ENCODE measurements at regions not wholly inside any gene's neighbourhood (a gene's known extent, or its start where the extent isn't known, plus 50 kb on each side); places are given as distances from the start of the nearest gene placed in this dataset.

DNA sequence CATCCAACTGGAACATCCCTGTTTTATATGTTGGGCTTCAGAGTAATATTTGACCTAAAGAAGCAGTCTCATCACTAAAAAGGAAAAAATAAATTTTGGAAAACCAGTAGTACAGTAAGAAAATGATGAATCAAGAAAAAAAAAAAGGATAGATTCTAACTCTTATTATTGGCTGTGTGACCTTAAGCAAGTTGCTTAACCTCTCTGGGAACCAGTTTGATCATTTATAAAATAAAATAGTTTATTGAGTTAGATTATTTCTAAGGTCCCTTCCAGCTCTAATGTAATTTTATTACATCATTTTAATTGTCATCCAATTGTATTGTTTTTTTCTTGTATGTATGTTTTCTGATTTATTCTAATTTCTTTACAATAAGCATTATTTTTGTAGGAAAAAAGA lies 127.0 kb downstream of the PRELID2 start:
- no peak for DNase-seq

DNA sequence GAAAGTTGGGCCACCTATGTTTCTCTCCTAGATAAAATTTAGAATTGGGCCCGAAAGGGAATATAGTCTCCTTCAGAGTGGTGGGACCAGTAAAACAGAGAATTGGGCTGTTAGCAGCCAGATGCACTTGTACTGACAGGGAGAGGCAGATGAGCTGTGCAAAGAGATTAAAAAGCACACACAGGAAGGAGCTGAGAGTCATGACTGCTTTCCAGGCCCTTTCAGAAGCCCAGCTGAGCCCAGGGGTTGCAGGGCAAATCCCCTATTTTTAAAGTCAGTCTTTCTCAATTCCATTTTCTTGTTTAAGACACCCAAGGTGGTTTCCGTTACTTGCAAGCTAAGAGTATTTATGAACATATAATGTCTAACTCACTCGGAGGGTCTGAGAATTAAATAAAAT lies 130.4 kb downstream of the PRELID2 start:
- DNase-seq, result no peak

DNA sequence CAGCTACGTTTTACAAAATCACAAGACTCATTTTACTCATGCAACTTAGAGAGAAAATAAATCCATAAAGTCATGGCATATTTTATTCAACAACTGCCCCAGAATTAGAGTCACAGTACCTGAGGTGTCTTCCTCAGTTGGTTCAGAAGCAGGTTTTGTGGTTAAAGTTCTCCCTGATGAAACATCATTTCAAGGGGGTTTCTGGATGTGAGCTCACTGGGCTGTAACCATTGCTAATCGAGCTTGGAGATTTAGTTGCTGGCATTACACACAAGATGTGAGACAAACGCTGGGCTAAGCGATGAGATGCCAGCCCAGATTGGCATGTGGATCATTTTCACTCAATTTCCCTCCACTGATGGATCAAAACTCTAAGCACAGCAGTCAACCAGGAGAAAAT lies 131.3 kb downstream of the PRELID2 start:
- no peak for DNase-seq

DNA sequence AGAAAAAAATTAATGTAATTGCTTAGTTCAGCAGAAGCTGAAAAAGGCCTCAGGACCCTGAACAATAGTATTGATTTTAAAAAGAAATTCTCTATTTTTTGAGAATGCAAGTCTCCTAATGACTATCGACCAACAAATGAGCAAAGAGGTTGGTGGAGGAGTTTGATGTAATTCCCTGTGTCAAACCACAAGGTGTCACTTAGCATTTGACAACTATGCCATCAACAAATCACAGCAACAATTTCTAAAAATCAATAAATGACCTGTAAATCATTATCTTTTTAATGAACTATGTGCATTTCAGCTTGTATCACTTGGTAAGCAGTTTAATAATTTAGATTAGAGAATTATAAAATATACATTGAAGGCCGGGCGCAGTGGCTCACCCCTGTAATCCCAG lies 133.7 kb downstream of the PRELID2 start:
- DNase-seq, result no peak

DNA sequence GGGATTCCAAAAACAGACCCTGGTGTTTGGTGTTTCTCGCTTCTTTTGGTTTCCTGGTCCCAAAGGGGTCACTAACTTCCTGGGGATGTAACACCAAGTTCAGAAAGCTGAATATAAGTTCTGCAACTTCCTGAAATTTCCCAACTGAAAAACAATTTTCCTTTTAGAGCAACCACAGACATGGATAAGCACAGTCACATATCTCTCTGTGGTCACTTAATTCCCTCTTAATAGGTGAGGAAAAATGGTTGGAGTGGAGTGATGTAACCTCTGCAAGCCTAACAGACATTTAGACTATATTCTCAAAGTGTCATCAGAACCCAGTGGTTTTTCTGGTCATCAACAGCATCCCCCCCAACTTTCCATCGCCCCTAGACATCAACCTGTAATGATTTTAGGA lies 135.3 kb downstream of the PRELID2 start:
- DNase-seq, result no peak

DNA sequence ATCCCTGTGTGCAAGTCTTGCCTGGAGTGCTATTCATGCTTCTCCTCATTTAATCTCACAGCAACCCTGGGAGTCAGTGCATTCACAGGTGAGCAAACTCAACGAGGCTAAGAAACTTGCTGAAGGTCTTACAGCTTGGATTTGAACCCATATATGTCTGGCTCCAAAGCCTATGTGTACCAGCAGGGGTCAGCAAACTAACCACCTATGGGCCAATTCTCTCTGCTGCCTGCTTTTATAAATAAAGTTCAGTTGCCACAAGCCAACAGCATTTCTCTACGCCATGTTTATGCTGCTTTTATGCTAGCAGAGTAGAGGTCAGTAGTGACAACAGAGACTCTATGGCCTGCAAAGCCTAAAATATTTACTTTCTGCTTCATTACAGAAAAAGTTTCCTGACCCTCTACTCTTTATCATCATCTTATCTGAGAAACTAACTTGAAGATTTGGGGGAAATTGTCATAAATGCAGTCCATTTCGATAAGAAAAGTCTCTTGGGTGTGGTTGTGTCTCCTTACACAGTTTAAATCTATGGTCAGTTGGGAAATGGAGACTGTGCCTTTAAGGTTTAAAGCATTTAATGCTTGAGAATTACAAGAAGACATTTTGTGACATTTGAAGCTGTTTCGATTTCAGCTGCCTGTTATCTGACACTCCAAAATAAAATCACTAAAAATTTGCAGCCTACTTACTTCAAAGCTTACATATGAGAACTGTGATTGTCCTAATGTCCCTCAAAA lies 137.7 kb downstream of the PRELID2 start:
- DNase-seq, result no peak

DNA sequence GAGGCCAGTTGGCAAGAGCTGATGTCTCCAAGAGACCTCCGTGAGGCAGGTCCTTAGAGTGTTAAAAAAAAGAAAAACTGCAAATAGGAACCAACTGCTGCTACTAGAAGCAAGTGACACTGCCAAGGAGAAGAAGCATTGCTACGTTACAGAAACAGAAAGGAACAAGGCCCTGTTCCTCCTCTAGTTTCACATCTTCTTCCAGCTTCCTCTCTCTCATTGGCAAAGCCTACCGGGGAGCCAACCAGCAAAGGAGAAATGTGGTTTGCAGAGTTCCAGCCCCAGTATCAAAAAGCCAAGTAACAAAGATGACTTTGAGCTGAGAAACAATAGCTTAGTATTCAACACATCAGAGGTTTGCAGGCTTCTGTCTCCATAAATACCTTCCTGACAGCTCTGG lies 145.9 kb downstream of the PRELID2 start:
- DNase-seq, result no peak

DNA sequence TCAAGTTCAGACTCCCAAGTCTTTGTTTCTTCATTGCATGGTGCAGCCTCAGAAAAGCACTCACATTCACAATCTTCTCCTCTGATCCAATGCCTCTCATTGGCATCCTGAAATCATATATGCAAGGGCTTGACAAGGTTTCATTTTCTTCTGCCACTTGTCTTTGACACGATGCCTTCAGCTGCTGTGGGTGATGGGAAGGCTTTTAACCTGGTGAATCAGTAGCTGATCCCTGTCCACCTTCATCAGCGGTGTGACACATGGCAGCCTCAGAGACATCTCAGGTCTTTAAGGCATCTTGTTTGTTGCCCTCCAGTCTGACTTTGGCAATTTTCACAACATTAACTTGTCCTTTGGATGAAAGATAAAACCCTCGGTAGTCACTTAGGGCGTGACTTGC lies 147.2 kb downstream of the PRELID2 start:
- DNase-seq, result no peak

DNA sequence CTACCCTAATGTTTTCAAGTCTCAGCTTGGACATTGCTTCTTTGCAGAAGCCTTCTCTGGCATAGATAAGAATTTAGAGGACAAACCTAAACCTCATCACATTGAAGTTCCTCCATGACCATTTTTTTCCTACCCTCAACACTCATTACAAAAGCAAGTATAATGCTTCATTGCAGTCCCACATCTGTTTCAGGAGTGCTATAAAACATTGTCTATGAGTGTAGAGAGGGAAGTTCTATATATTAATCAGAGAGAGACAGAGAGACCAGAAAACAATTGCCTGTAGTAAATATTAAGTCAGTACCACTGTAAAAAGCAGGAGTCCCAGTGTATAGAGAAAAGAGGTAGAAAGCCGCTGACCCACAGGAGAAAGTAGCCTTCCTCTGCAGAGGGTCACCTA lies 149.7 kb downstream of the PRELID2 start:
- DNase-seq, result no peak

DNA sequence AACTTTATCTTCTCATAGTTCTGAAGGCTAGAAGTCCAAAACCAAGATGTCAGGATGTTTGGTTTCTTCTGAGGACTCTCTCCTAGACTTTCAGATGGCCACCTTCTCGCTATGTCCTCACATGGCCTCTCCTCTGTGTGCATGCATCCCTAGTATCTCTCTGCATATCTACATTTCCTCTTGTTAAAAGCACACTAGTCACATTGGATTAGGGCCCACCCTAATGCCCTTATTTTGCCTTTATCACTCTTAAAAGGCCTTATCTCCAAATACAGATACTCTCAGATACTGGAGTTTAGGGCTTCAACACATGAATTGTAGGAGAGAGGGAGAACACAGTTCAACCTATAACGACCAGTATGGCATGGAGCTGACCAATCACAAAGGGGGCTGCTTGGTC lies 151.7 kb downstream of the PRELID2 start:
- DNase-seq, result no peak

DNA sequence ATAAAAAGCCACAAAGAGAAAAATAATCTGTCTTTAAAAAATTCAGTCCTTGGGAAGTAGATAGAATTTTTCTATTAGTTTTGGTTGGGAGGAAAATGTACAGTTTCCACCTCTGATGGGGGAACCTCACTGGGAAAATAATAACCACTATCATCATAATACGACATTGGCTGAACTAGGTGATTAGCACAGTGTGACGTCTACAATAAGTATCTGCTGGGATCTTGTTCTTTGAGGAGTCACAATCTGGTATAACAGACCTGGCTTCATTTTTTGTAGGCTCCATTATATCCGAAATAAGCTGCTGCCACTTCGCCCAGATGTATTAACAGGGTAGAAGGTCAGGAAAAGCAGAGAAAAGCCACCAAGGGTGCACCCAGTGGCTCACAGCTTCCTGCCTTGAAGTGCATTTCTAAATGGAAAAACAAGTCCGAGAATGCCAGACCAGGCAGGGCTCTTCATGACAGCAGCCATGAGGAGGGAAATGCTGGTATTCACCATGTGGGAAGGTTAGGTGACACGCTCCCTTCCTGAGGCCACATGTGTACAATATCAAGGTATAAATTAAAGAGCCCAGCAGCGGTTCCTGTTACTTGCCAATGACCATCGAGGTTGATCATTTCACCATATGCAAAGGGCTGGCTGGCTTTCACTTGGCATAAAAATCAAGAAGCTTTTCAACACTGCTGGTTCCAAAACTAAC lies 152.8 kb downstream of the PRELID2 start:
- no peak for DNase-seq

DNA sequence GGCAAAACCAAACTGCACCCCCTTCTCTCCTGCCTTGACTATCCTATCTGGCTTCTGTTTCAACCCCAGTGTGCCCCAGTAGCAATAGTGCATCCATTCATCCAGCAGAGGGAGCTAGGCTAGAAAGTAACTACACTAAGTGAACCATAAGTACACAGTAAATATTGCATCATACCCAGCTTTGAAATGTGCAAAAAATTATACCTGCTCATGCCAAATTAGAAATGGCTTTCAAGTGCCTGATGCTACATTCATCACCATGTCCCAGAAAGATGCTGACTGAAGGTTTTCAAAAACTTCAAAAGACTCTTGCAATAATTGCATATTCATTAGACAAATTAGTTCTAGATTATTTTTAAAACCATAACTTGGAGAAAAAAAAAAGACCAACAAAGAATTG lies 153.5 kb downstream of the PRELID2 start:
- no peak for DNase-seq

DNA sequence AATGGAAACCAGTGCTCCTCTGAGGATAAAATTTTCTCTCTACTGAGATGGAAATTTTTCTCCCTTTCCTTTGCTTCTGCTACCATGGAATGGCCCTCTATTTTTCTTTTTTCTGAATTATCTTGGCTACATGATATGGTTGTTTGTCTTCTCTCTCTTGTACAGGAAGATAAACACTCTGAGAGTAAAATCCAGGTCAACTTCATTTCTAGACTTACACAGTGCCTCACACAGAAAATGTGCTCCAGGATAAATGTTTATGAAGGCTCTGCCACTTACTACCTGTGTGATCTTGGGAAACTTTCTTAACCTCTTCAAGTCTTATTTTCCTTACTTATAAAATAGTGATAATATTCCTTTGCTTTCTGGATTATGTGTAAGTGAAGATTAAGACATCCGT lies 153.9 kb downstream of the PRELID2 start:
- DNase-seq, result no peak

DNA sequence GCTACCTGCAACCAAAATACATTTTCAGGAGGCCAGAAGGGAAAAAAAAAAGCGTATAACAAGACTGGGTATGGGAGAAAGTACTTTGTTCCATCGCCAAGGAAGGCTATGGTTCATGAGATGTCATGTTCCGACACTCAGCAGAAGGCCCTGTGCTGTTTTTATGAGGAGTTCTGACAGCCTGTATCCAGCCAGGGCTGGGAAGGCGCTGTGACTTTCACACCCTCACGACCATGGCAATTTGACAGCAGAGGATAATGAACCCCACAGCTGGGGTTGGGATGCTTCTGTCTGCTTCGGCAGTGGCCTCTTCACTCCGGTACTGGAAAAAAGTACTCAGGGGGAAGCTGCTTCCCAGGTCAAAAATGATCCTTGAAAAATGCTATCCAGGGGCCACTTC lies 154.4 kb downstream of the PRELID2 start:
- DNase-seq, result no peak

DNA sequence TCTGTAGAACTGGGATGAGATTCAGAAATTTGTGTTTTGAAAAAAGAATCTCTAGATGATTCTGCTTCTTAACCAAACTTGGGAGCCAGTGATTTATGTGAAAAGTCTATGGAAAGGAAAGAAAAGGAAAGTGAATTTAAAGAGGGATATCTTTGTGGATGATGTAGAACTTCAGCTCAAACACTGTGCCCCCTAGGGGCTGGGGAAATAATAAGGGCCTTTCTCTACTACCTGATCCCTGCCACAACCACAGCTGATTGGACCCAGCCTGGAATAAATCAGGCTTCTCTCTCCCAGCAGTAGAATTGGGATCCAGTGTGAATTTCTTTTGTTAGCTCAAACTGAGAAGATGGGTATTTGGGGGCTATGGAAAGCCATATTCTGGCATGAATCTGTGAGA lies 155.0 kb downstream of the PRELID2 start:
- no peak for DNase-seq

DNA sequence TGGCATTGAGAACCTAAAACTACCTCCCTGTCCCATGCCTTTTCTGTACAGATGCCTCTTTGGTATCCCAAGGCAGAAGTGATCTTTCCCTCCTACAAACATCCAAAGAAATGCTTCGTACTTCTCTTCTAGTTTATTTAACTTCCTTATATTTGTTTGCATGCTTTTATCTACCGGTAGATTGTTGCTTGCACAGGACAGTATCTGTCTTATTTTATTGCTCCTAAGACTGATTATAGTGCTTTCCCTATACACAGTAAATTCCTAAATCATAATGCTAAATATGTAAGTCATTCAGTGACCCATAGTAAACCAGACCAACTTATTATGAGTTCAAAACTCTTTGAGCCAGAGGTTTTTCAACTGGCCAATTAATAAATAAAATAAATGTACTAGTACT lies 156.9 kb downstream of the PRELID2 start:
- DNase-seq, result no peak

DNA sequence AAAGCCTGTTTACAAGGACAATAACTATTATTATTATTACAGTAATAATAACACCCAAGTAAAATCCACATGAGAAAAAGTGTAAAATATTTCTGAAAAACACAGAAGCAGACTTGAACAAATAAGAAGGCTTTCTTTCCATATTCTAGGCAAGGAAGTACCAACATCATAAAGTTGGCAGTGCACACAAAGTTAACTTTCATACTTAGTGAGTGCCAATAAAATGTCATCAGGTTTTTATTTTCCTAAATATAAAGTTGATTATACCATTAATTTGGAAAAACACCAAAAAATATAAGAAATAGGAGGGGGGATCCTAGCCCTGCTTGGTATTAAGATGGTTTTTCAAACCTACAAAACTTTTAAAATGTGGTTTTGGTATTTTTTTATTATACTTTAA lies 161.4 kb downstream of the PRELID2 start:
- no peak for DNase-seq

DNA sequence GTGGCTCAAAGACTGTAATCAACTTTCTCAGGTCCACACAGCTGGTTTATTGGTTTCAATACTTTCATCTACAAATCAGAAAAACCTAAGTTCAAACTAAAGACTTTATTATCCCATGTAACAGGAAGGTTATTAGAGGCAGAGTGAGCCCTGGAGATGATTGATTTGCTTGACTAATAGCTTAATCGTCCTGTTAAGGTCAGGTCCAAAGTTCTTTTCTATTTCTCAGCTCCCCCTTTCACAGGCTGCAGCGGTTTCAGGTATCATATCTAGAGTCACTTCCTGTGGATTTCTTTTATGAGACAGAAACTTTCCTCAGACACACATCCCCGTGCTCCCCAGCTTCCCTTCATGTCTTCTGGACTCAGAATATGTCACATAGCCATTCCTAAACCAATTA lies 166.4 kb downstream of the PRELID2 start:
- no peak for DNase-seq

DNA sequence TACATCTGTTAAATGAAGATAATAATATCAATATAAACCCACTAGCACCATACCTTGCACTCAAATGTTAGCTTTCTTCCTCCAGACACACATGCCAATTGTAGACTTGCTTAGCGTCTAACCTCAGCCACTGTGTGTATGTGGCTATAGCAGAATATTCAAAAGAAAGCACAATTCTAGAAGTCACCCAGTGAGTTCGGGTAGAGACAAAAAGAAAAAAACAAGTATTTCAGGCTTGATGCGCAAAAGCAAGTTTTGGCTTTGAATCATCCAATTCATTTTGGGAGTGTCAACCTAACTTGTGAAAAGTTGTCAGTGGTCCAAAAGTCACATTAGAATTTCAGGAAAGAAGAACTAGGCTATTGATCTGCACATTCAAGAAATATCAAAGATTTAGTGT lies 167.4 kb downstream of the PRELID2 start:
- DNase-seq, result no peak

DNA sequence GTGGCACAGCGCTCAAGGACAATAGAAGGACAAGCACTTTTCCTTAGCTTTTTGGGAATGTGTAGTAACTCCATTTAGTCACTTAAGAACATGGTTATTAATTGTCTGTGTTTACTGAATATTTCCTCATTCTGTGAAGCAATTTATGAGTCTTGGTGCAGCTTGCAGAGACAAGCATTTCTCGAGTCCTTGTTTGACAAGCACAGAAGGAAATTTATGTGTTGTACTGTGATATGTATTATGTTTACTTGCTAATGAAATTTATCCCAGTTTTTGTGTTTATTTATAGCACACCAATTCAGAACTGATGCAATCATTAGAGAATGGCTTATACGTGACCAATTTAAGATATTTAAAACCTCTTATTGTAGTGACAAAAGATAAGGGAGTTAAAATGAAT lies 168.6 kb downstream of the PRELID2 start:
- DNase-seq, result no peak

DNA sequence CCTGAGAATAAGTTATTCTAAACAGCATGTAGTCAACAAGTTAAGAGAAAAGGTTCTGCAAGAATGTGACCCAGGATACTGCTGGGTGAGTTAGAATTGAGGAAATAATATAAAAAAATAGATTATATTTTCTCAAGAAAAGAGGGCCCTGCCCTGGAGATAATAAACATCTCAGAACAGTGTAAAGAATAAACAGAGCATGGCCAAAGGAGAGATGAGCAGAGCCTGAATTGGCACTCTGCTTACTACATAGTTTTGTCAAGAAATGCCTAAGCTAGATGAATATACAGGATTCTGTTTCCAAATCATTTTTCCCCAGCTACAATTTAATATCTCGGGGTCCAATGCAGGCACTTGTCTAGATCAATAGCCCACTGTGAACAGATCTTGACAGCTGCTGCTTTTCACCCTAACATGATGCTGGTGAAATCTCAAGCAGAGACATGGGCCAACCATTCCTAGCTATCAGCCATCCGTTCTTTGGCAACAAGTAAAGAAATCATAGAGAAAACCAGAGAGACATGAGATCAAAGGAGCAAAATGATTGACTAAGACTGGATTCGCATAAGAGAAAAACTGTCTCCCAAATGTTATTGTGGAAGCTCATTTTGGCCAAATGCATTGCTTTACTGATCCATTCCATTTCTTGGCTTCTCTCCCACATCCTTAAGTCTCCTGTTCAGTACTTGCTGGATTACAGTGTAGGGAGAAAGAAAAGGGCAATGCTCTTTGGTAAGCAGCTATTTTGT lies 173.2 kb downstream of the PRELID2 start:
- peak; percentile 65 for DNase-seq

DNA sequence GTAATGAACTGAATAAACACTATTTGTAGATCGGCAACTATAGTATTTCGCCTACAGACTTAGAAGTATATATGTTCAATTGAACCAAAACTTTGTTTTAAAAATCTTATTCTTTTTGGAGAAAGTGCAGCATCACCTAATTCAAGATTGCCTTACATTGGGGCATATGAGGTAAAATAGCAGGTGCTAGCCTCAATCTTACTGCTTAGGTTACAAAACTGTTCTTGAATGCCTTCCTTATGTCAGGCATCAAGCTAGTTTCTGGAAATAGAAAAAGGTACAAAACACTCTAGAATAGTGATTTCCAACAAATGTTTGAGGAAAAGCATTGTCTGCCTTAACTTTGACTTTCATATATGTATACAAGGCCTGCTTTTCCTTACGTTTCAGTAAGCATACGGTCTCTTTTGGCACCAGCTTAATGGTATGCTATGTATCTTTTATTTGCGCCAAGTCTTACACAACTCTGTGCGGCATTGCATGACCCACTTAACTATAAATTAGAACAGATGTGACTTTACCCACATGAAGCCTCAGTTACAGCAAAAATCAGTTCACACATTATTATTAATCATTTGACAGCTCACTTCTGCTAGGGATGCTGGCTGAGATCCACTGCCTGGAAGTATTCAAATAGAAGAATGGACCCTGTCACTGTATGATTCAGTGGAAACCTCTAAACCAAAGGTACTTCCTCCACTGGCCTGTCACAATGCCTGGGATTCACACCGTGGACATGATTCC lies 174.1 kb downstream of the PRELID2 start:
- DNase-seq, result peak; percentile 46

DNA sequence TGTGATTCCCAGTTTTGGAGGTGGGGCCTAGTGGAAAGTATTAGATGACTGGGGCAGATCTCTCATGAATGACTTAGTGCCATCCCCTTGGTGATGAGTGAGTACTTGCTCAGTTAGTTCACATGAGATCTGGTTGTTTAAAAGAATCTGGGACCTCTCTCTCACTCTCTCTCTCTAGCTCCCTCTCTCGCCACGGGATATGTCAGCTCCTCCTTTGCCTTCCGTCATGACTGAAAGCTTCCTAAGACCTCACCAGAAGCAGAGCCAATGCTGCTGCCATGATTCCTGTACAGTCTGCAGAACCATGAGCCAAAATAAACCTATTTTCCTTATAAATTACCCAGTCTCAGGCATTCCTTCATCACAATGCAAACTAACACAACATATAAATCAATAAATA lies 176.7 kb downstream of the PRELID2 start:
- no peak for DNase-seq

Measured in skin of body (tissue), 1 donor.